ENCODE measurements at regions not wholly inside any gene's neighbourhood (a gene's known extent, or its start where the extent isn't known, plus 50 kb on each side); places are given as distances from the start of the nearest gene placed in this dataset.

GRCh38 chr10:78383378-78384048, 349.9 kb downstream of the RPS24 start:
- H3K27me3 Mint-ChIP-seq (ENCODE audit: low read depth), result peaks cover 4% of the 10 kb centered on the region
- DNase-seq (ENCODE audit: low spot score), result no peak
- no peaks in the 10 kb centered on the region for H3K4me1 Mint-ChIP-seq (ENCODE audit: low read depth)
- no peaks in the 10 kb centered on the region for H3K36me3 Mint-ChIP-seq (ENCODE audit: low read depth)
- H3K9me3 Mint-ChIP-seq, result no peaks in the 10 kb centered on the region
- H3K27ac Mint-ChIP-seq, result no peak overlapping the region
- H3K4me3 Mint-ChIP-seq, result no peak overlapping the region

- Mint-ChIP-seq H3K4me3 (no peak overlapping the region), H3K36me3 (ENCODE audit: low read depth) (no peaks in the 10 kb centered on the region), H3K9me3 (no peaks in the 10 kb centered on the region), H3K27me3 (ENCODE audit: low read depth) (peaks cover 4% of the 10 kb centered on the region), H3K4me1 (ENCODE audit: low read depth) (no peaks in the 10 kb centered on the region), H3K27ac (no peak overlapping the region)
- no peak for DNase-seq (ENCODE audit: low spot score)
Observed at GRCh38 chr10:78384049-78384431, 350.4 kb downstream of the RPS24 start.

- H3K4me1 Mint-ChIP-seq (ENCODE audit: low read depth), result no peaks in the 10 kb centered on the region
- no peak overlapping the region for H3K4me3 Mint-ChIP-seq
- DNase-seq (ENCODE audit: low spot score), result no peak
- no peaks in the 10 kb centered on the region for H3K9me3 Mint-ChIP-seq
- H3K27ac Mint-ChIP-seq, result no peak overlapping the region
- no peaks in the 10 kb centered on the region for H3K36me3 Mint-ChIP-seq (ENCODE audit: low read depth)
- H3K27me3 Mint-ChIP-seq (ENCODE audit: low read depth), result peaks cover 4% of the 10 kb centered on the region
Observed at GRCh38 chr10:78385599-78385998, 351.9 kb downstream of the RPS24 start.

GRCh38 chr10:78386509-78386908, 352.8 kb downstream of the RPS24 start:
- no peaks in the 10 kb centered on the region for H3K36me3 Mint-ChIP-seq (ENCODE audit: low read depth)
- H3K4me3 Mint-ChIP-seq, result no peak overlapping the region
- no peaks in the 10 kb centered on the region for H3K9me3 Mint-ChIP-seq
- no peak overlapping the region for H3K27ac Mint-ChIP-seq
- peaks cover 4% of the 10 kb centered on the region for H3K27me3 Mint-ChIP-seq (ENCODE audit: low read depth)
- H3K4me1 Mint-ChIP-seq (ENCODE audit: low read depth), result no peaks in the 10 kb centered on the region
- DNase-seq (ENCODE audit: low spot score), result no peak

- H3K4me1 Mint-ChIP-seq (ENCODE audit: low read depth), result no peaks in the 10 kb centered on the region
- H3K27me3 Mint-ChIP-seq (ENCODE audit: low read depth), result peaks cover 2% of the 10 kb centered on the region
- H3K27ac Mint-ChIP-seq, result no peak overlapping the region
- no peaks in the 10 kb centered on the region for H3K36me3 Mint-ChIP-seq (ENCODE audit: low read depth)
- DNase-seq (ENCODE audit: low spot score), result no peak
- no peaks in the 10 kb centered on the region for H3K9me3 Mint-ChIP-seq
- no peak overlapping the region for H3K4me3 Mint-ChIP-seq
Observed at GRCh38 chr10:78388331-78389050, 354.8 kb downstream of the RPS24 start.

- no peak overlapping the region for H3K27ac Mint-ChIP-seq
- no peaks in the 10 kb centered on the region for H3K36me3 Mint-ChIP-seq (ENCODE audit: low read depth)
- no peaks in the 10 kb centered on the region for H3K9me3 Mint-ChIP-seq
- DNase-seq (ENCODE audit: low spot score), result no peak
- H3K4me1 Mint-ChIP-seq (ENCODE audit: low read depth), result no peaks in the 10 kb centered on the region
- H3K27me3 Mint-ChIP-seq (ENCODE audit: low read depth), result peaks cover 2% of the 10 kb centered on the region
- no peak overlapping the region for H3K4me3 Mint-ChIP-seq
Observed at GRCh38 chr10:78389419-78389818, 355.8 kb downstream of the RPS24 start.

- Mint-ChIP-seq H3K4me3 (no peak overlapping the region), H3K4me1 (ENCODE audit: low read depth) (no peaks in the 10 kb centered on the region), H3K36me3 (ENCODE audit: low read depth) (no peaks in the 10 kb centered on the region), H3K9me3 (no peaks in the 10 kb centered on the region), H3K27me3 (ENCODE audit: low read depth) (peaks cover 2% of the 10 kb centered on the region), H3K27ac (no peak overlapping the region)
- no peak for DNase-seq (ENCODE audit: low spot score)
Observed at GRCh38 chr10:78390051-78390450, 356.4 kb downstream of the RPS24 start.

GRCh38 chr10:78390817-78391216, 357.2 kb downstream of the RPS24 start:
- no peak for DNase-seq (ENCODE audit: low spot score)
- no peaks in the 10 kb centered on the region for H3K9me3 Mint-ChIP-seq
- no peaks in the 10 kb centered on the region for H3K36me3 Mint-ChIP-seq (ENCODE audit: low read depth)
- H3K27ac Mint-ChIP-seq, result no peak overlapping the region
- H3K27me3 Mint-ChIP-seq (ENCODE audit: low read depth), result peaks cover 2% of the 10 kb centered on the region
- H3K4me1 Mint-ChIP-seq (ENCODE audit: low read depth), result no peaks in the 10 kb centered on the region
- no peak overlapping the region for H3K4me3 Mint-ChIP-seq

GRCh38 chr10:78391585-78391984, 357.9 kb downstream of the RPS24 start:
- Mint-ChIP-seq H3K36me3 (ENCODE audit: low read depth) (no peaks in the 10 kb centered on the region), H3K27me3 (ENCODE audit: low read depth) (peaks cover 2% of the 10 kb centered on the region), H3K27ac (no peak overlapping the region), H3K9me3 (no peaks in the 10 kb centered on the region), H3K4me3 (no peak overlapping the region), H3K4me1 (ENCODE audit: low read depth) (no peaks in the 10 kb centered on the region)
- no peak for DNase-seq (ENCODE audit: low spot score)

- Mint-ChIP-seq H3K27ac (no peak overlapping the region), H3K36me3 (ENCODE audit: low read depth) (no peaks in the 10 kb centered on the region)
- no peak for DNase-seq (ENCODE audit: low spot score)
Observed at GRCh38 chr10:78392197-78392596, 358.5 kb downstream of the RPS24 start.

GRCh38 chr10:78393094-78393493, 359.4 kb downstream of the RPS24 start:
- no peak for DNase-seq (ENCODE audit: low spot score)
- no peaks in the 10 kb centered on the region for H3K9me3 Mint-ChIP-seq
- no peaks in the 10 kb centered on the region for H3K4me1 Mint-ChIP-seq (ENCODE audit: low read depth)
- H3K4me3 Mint-ChIP-seq, result no peak overlapping the region
- H3K27ac Mint-ChIP-seq, result no peak overlapping the region
- H3K36me3 Mint-ChIP-seq (ENCODE audit: low read depth), result no peaks in the 10 kb centered on the region
- peaks cover 3% of the 10 kb centered on the region for H3K27me3 Mint-ChIP-seq (ENCODE audit: low read depth)

More at GRCh38 chr10:78392197-78392596, 358.5 kb downstream of the RPS24 start:
- no peaks in the 10 kb centered on the region for H3K9me3 Mint-ChIP-seq
- peaks cover 4% of the 10 kb centered on the region for H3K27me3 Mint-ChIP-seq (ENCODE audit: low read depth)
- H3K4me3 Mint-ChIP-seq, result no peak overlapping the region
- no peaks in the 10 kb centered on the region for H3K4me1 Mint-ChIP-seq (ENCODE audit: low read depth)

GRCh38 chr10:78394047-78394446, 360.4 kb downstream of the RPS24 start:
- no peaks in the 10 kb centered on the region for H3K36me3 Mint-ChIP-seq (ENCODE audit: low read depth)
- no peaks in the 10 kb centered on the region for H3K9me3 Mint-ChIP-seq
- H3K4me1 Mint-ChIP-seq (ENCODE audit: low read depth), result no peaks in the 10 kb centered on the region
- H3K27ac Mint-ChIP-seq, result no peak overlapping the region
- no peak overlapping the region for H3K4me3 Mint-ChIP-seq
- no peak for DNase-seq (ENCODE audit: low spot score)
- peaks cover 3% of the 10 kb centered on the region for H3K27me3 Mint-ChIP-seq (ENCODE audit: low read depth)

GRCh38 chr10:78395162-78395561, 361.5 kb downstream of the RPS24 start:
- Mint-ChIP-seq H3K27ac (no peak overlapping the region), H3K4me3 (no peak overlapping the region), H3K27me3 (ENCODE audit: low read depth) (peaks cover 3% of the 10 kb centered on the region), H3K4me1 (ENCODE audit: low read depth) (no peaks in the 10 kb centered on the region), H3K9me3 (no peaks in the 10 kb centered on the region), H3K36me3 (ENCODE audit: low read depth) (no peaks in the 10 kb centered on the region)
- no peak for DNase-seq (ENCODE audit: low spot score)

- DNase-seq (ENCODE audit: low spot score), result no peak
- Mint-ChIP-seq H3K27ac (no peak overlapping the region), H3K9me3 (no peaks in the 10 kb centered on the region), H3K4me3 (no peak overlapping the region), H3K27me3 (ENCODE audit: low read depth) (peaks cover 3% of the 10 kb centered on the region), H3K4me1 (ENCODE audit: low read depth) (no peaks in the 10 kb centered on the region), H3K36me3 (ENCODE audit: low read depth) (no peaks in the 10 kb centered on the region)
Observed at GRCh38 chr10:78396754-78397153, 363.1 kb downstream of the RPS24 start.

- Mint-ChIP-seq H3K4me1 (ENCODE audit: low read depth) (no peaks in the 10 kb centered on the region), H3K4me3 (no peak overlapping the region), H3K27me3 (ENCODE audit: low read depth) (peaks cover 3% of the 10 kb centered on the region), H3K36me3 (ENCODE audit: low read depth) (no peaks in the 10 kb centered on the region), H3K9me3 (no peaks in the 10 kb centered on the region), H3K27ac (no peak overlapping the region)
- no peak for DNase-seq (ENCODE audit: low spot score)
Observed at GRCh38 chr10:78397786-78398185, 364.1 kb downstream of the RPS24 start.

Data from T-helper 2 cell treated with Interferon-gamma antibody and Interleukin-4, amounts not matched to agents 5 μg/mL and 100 μg/mL, for 36 hours (primary cell).